ENCODE measurements at regions not wholly inside any gene's neighbourhood (a gene's known extent, or its start where the extent isn't known, plus 50 kb on each side); places are given as distances from the start of the nearest gene placed in this dataset.

GRCh38 chr18:42574871-42575270, 540.6 kb downstream of the RIT2 start:
- no peak for DNase-seq (ENCODE audit: low read depth, low spot score)
- no peak for TF ChIP-seq CTCF (IDR thresholded peaks at IDR 0.05; ENCODE audit: low read depth, low read length)
- in situ Hi-C loops (cut with HindIII; ENCODE audit: low sequenced_read_pairs), result no loop called here
- H3K4me3 ChIP-seq (ENCODE audit: low read depth, low read length), result no peak overlapping the region

GRCh38 chr18:42576124-42576523, 539.4 kb downstream of the RIT2 start:
- no peak overlapping the region for H3K4me3 ChIP-seq (ENCODE audit: low read depth, low read length)
- in situ Hi-C loops (cut with HindIII; ENCODE audit: low sequenced_read_pairs), result no loop called here
- no peak for TF ChIP-seq CTCF (IDR thresholded peaks at IDR 0.05; ENCODE audit: low read depth, low read length)
- DNase-seq (ENCODE audit: low read depth, low spot score), result no peak

- DNase-seq (ENCODE audit: low read depth, low spot score), result peak; percentile 19
- TF ChIP-seq CTCF (IDR thresholded peaks at IDR 0.05; ENCODE audit: low read depth, low read length), result no peak
- in situ Hi-C loops (cut with HindIII; ENCODE audit: low sequenced_read_pairs), result no loop called here
- no peak overlapping the region for H3K4me3 ChIP-seq (ENCODE audit: low read depth, low read length)
Measured at GRCh38 chr18:42578792-42579191, 536.7 kb downstream of the RIT2 start.

- no peak for DNase-seq (ENCODE audit: low read depth, low spot score)
- in situ Hi-C loops (cut with HindIII; ENCODE audit: low sequenced_read_pairs), result no loop called here
- no peak for TF ChIP-seq CTCF (IDR thresholded peaks at IDR 0.05; ENCODE audit: low read depth, low read length)
- no peak overlapping the region for H3K4me3 ChIP-seq (ENCODE audit: low read depth, low read length)
Measured at GRCh38 chr18:42582266-42582665, 533.2 kb downstream of the RIT2 start.

GRCh38 chr18:42583283-42583731, 532.2 kb downstream of the RIT2 start:
- no peak for TF ChIP-seq CTCF (IDR thresholded peaks at IDR 0.05; ENCODE audit: low read depth, low read length)
- in situ Hi-C loops (cut with HindIII; ENCODE audit: low sequenced_read_pairs), result no loop called here
- H3K4me3 ChIP-seq (ENCODE audit: low read depth, low read length), result no peak overlapping the region
- DNase-seq (ENCODE audit: low read depth, low spot score), result no peak

- no peak for TF ChIP-seq CTCF (IDR thresholded peaks at IDR 0.05; ENCODE audit: low read depth, low read length)
- no peak overlapping the region for H3K4me3 ChIP-seq (ENCODE audit: low read depth, low read length)
- DNase-seq (ENCODE audit: low read depth, low spot score), result no peak
- in situ Hi-C loops (cut with HindIII; ENCODE audit: low sequenced_read_pairs), result no loop called here
Measured at GRCh38 chr18:42586601-42587000, 528.9 kb downstream of the RIT2 start.

GRCh38 chr18:42588786-42589185, 526.7 kb downstream of the RIT2 start:
- in situ Hi-C loops (cut with HindIII; ENCODE audit: low sequenced_read_pairs), result no loop called here
- DNase-seq (ENCODE audit: low read depth, low spot score), result no peak
- TF ChIP-seq CTCF (IDR thresholded peaks at IDR 0.05; ENCODE audit: low read depth, low read length), result no peak
- H3K4me3 ChIP-seq (ENCODE audit: low read depth, low read length), result no peak overlapping the region

Data from astrocyte of the spinal cord (primary cell).